PC-3 (cell line): ENCODE measurements at regions not wholly inside any gene's neighbourhood (a gene's known extent, or its start where the extent isn't known, plus 50 kb on each side); places are given as distances from the start of the nearest gene placed in this dataset.
"Not testable (repeated sequence)": the region's sequence is repeated elsewhere in the genome, so short reads cannot be mapped to it uniquely, and the experiment has no call there.

Experiments
- ATAC-seq: fragments of 200-7000 bp; cut with Tn5 transposase; 2 replicates; pipeline ENCODE4 v1.9.1; 2020; ENCODE audit warnings: mild to moderate bottlenecking, moderate library complexity
- BruUV-seq: library from RNA; stranded (reverse); fragments of 400-500 nt; replicated peaks from 2 replicates; lab custom pipeline; 2021; lab: Mats Ljungman, UMichigan
- CTCF ChIA-PET: fragments of 300-600 bp; sonication (Branson Sonifier 250); formaldehyde crosslinking; loops from one replicate; lab custom pipeline; 2022; ENCODE audit warnings: antibody characterized with exemption; lab: Charles Lee
- POLR2A ChIA-PET: fragments of 300-600 bp; sonication (Branson Sonifier 250); formaldehyde crosslinking; loops from one replicate; lab custom pipeline; 2022; ENCODE audit warnings: antibody characterized with exemption; ENCODE audit not compliant: unreplicated experiment; lab: Charles Lee
- DNase-seq: peaks from one replicate; pipeline ENCODE4 v3.0.0-alpha.2; 2015
- H2AFZ ChIP-seq: fragments of 300-600 bp; sonication (generic); 2 replicates; pipeline ENCODE4 v1.6.0; 2016; ENCODE audit warnings: antibody characterized with exemption, low read length
- H3F3A ChIP-seq: fragments of 300-600 bp; sonication (generic); one replicate; pipeline ENCODE4 v1.6.0; 2017; ENCODE audit warnings: antibody characterized with exemption, low read length, control low read depth, mild to moderate bottlenecking; ENCODE audit not compliant: unreplicated experiment
- H3K27ac ChIP-seq: fragments of 300-600 bp; sonication (generic); 2 replicates; pipeline ENCODE4 v1.5.1; 2016; ENCODE audit warnings: mild to moderate bottlenecking, low read length
- H3K27me3 ChIP-seq: fragments of 300-600 bp; sonication (generic); 2 replicates; pipeline ENCODE4 v1.6.1; 2016; ENCODE audit warnings: low read length, mixed read lengths
- H3K36me3 ChIP-seq: fragments of 300-600 bp; sonication (generic); 2 replicates; pipeline ENCODE4 v1.6.1; 2016; ENCODE audit warnings: low read depth, mixed run types, low read length, mixed read lengths
- H3K4me1 ChIP-seq: fragments of 300-600 bp; sonication (generic); 2 replicates; pipeline ENCODE4 v1.5.1; 2016; ENCODE audit warnings: low read length; ENCODE audit not compliant: insufficient read depth
- H3K4me2 ChIP-seq: fragments of 300-600 bp; sonication (generic); 2 replicates; pipeline ENCODE4 v1.6.0; 2016; ENCODE audit warnings: low read length
- H3K4me3 ChIP-seq: fragments of 300-600 bp; sonication (generic); 2 replicates; pipeline ENCODE4 v1.5.1; 2016; ENCODE audit warnings: mild to moderate bottlenecking, low read length, mixed read lengths
- H3K79me2 ChIP-seq: fragments of 300-600 bp; sonication (generic); 2 replicates; pipeline ENCODE4 v1.6.1; 2017; ENCODE audit warnings: low read length, mixed read lengths
- H3K9ac ChIP-seq: fragments of 300-600 bp; sonication (generic); 2 replicates; pipeline ENCODE4 v1.6.0; 2016; ENCODE audit warnings: mild to moderate bottlenecking, low read length
- H3K9me2 ChIP-seq: fragments of 300-600 bp; sonication (generic); replicated peaks from 2 replicates; pipeline ENCODE4 v1.6.1; 2016; ENCODE audit warnings: mixed run types, low read length, mixed read lengths
- H3K9me3 ChIP-seq: fragments of 300-600 bp; sonication (generic); 2 replicates; pipeline ENCODE4 v1.6.1; 2016; ENCODE audit warnings: low read length, mixed read lengths
- H4K20me1 ChIP-seq: fragments of 300-600 bp; sonication (generic); 2 replicates; pipeline ENCODE4 v1.6.1; 2016; ENCODE audit warnings: low read length, mixed read lengths
- EZH2 ChIP-seq: fragments of 300-600 bp; sonication (generic); IDR thresholded peaks from one replicate; pipeline ENCODE4 v1.6.1; 2017; ENCODE audit warnings: antibody characterized with exemption, mild to moderate bottlenecking, low read length; ENCODE audit not compliant: unreplicated experiment
- EZH2phosphoT487 ChIP-seq: fragments of 300-600 bp; sonication (generic); IDR thresholded peaks from 2 replicates; pipeline ENCODE4 v1.6.1; 2018; ENCODE audit warnings: mild to moderate bottlenecking, antibody characterized with exemption, low read length, borderline replicate concordance
- intact Hi-C: fragments of 100-400 bp; cut with micrococcal nuclease; formaldehyde crosslinking; loops from 2 replicates; pipeline ENCODE4 v1.9.0; 2023
- TF ChIP-seq, protein P1 (sequence below): fragments of 300-600 bp; sonication (generic); conservative IDR thresholded peaks from 2 replicates; pipeline ENCODE4 v1.5.1; 2017; ENCODE audit warnings: antibody characterized with exemption, low read depth, mild to moderate bottlenecking, low read length

DNA sequence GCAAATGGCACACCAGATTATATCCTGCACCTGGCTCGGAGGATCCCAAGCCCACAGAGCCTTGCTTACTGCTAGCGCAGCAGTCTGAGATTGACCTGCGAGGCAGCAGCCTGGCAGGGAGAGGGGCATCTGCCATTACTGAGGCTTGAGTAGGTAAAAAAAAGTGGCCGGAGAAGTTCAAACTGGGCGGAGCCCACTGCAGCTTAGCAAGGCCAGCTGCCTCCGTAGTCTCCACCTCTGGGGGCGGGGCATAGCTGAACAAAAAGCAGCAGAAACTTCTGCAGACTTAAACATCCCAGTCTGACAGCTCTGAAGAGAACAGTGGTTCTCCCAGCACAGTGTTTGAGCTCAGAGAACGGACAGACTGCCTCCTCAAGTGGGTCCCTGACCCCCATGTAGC is 85.4 kb upstream of the TMEM170B start:
- H3F3A ChIP-seq, H4K20me1 ChIP-seq, H3K27me3 ChIP-seq, H2AFZ ChIP-seq, POLR2A ChIA-PET, CTCF ChIA-PET, H3K4me2 ChIP-seq, DNase-seq, H3K9me2 ChIP-seq, H3K9me3 ChIP-seq, intact Hi-C loops, H3K9ac ChIP-seq, H3K4me1 ChIP-seq, H3K27ac ChIP-seq, H3K4me3 ChIP-seq, H3K79me2 ChIP-seq, ATAC-seq, H3K36me3 ChIP-seq, BruUV-seq: not testable (repeated sequence)

DNA sequence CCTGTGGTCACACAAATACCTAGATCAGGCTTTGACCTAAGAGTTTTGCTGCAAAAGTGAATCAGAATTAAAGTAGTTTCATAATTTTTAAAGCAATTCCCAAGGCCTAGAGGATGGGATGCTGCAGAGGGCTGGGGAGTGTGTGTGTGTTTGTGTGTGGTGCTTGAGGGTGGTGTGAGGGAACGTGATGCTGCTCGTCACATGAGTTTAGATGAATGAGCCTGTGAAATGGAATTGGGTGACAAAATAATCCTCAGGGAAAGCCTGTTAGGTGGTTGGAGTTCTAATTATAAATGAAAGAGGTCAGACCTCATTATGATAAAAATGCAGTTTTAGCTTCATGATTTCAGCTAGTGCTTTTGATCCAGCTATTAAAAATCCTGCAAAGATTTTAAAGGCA is 87.5 kb upstream of the TMEM170B start:
- Histone ChIP-seq H3K27me3 (no peaks in the 10 kb centered on the region), H3K9ac (no peak overlapping the region), H2AFZ (no peak overlapping the region), H3K27ac (no peak overlapping the region), H3K9me3 (no peaks in the 10 kb centered on the region), H3K79me2 (no peaks in the 10 kb centered on the region), H3K4me2 (no peak overlapping the region), H3K36me3 (no peaks in the 10 kb centered on the region), H3K4me3 (no peak overlapping the region), H3K9me2 (no peaks in the 10 kb centered on the region), H4K20me1 (no peaks in the 10 kb centered on the region), H3K4me1 (no peaks in the 10 kb centered on the region), H3F3A (no peaks in the 10 kb centered on the region)
- intact Hi-C loops: no loop called here
- DNase-seq (no peak), ATAC-seq (no peak)
- no TSS peak for BruUV-seq
- TF ChIP-seq, protein P1, sequence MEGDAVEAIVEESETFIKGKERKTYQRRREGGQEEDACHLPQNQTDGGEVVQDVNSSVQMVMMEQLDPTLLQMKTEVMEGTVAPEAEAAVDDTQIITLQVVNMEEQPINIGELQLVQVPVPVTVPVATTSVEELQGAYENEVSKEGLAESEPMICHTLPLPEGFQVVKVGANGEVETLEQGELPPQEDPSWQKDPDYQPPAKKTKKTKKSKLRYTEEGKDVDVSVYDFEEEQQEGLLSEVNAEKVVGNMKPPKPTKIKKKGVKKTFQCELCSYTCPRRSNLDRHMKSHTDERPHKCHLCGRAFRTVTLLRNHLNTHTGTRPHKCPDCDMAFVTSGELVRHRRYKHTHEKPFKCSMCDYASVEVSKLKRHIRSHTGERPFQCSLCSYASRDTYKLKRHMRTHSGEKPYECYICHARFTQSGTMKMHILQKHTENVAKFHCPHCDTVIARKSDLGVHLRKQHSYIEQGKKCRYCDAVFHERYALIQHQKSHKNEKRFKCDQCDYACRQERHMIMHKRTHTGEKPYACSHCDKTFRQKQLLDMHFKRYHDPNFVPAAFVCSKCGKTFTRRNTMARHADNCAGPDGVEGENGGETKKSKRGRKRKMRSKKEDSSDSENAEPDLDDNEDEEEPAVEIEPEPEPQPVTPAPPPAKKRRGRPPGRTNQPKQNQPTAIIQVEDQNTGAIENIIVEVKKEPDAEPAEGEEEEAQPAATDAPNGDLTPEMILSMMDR: no peak
- TF ChIP-seq EZH2phosphoT487 (no peak), EZH2 (no peak)
- POLR2A ChIA-PET: no interaction called here
- CTCF ChIA-PET: no interaction called here

DNA sequence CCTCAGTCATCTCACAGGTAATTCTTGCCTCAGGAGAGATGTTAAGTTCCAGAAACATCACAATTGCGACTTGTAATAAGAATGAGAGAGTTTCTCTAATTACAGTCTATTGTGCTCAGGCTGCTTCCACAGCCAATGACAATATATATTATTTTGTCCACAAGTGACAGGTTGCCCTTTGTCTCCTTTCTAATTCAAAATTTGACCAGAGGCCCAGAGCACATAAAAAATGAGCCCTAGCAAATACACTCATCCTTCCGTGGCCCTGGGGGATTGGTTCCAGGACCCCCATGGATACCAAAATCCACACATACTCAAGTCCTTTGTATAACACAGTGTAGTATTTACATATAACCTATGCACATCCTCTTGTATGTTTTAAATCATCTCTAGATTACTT is 88.1 kb upstream of the TMEM170B start:
- intact Hi-C loops: no loop called here
- BruUV-seq: no TSS peak
- ATAC-seq (no peak), DNase-seq (no peak)
- Histone ChIP-seq H3K9me3 (no peaks in the 10 kb centered on the region), H2AFZ (no peak overlapping the region), H3F3A (no peaks in the 10 kb centered on the region), H3K36me3 (no peaks in the 10 kb centered on the region), H3K4me1 (no peaks in the 10 kb centered on the region), H3K27ac (no peak overlapping the region), H3K27me3 (no peaks in the 10 kb centered on the region), H3K4me3 (no peak overlapping the region), H3K4me2 (no peak overlapping the region), H4K20me1 (no peaks in the 10 kb centered on the region), H3K9me2 (no peaks in the 10 kb centered on the region), H3K9ac (no peak overlapping the region), H3K79me2 (no peaks in the 10 kb centered on the region)
- no peak for TF ChIP-seq EZH2
- TF ChIP-seq EZH2phosphoT487: no peak
- TF ChIP-seq, protein P1: no peak
- ChIA-PET POLR2A (no interaction called here), CTCF (no interaction called here)
